A673 (cell line): ENCODE measurements at regions not wholly inside any gene's neighbourhood (a gene's known extent, or its start where the extent isn't known, plus 50 kb on each side); places are given as distances from the start of the nearest gene placed in this dataset.

Source experiments
- BruUV-seq: library from RNA; stranded (reverse); fragments of 400-500 nt; replicated peaks from 2 replicates; lab custom pipeline; 2021; lab: Mats Ljungman, UMichigan
- CTCF ChIA-PET: fragments of 300-600 bp; sonication (Branson Sonifier 250); formaldehyde crosslinking; loops from one replicate; lab custom pipeline; 2022; ENCODE audit warnings: antibody characterized with exemption; lab: Charles Lee
- POLR2A ChIA-PET: fragments of 300-600 bp; sonication (Branson Sonifier 250); formaldehyde crosslinking; loops from one replicate; lab custom pipeline; 2022; ENCODE audit warnings: antibody characterized with exemption; ENCODE audit not compliant: low non-redundant PET; lab: Charles Lee
- DNase-seq: peaks from one replicate; pipeline ENCODE4 v3.0.0-alpha.2; 2015; ENCODE audit warnings: low spot score
- H3K27ac ChIP-seq: fragments of 200-600 bp; sonication (generic); 2 replicates; pipeline ENCODE4 v1.5.1; 2016; ENCODE audit warnings: mixed run types, low read depth, mild to moderate bottlenecking, mixed read lengths, antibody characterized with exemption, low read length; ENCODE audit not compliant: poor library complexity, severe bottlenecking
- H3K27me3 ChIP-seq: fragments of 200-600 bp; sonication (generic); replicated peaks from 2 replicates; pipeline ENCODE4 v1.6.1; 2017; ENCODE audit warnings: mixed run types, low read depth, mild to moderate bottlenecking, mixed read lengths, antibody characterized with exemption, low read length; ENCODE audit not compliant: insufficient read depth, poor library complexity
- H3K36me3 ChIP-seq: fragments of 200-600 bp; sonication (generic); 2 replicates; pipeline ENCODE4 v1.6.1; 2016; ENCODE audit warnings: mixed run types, mild to moderate bottlenecking, mixed read lengths, antibody characterized with exemption, low read length; ENCODE audit not compliant: insufficient read depth, poor library complexity, severe bottlenecking
- H3K4me1 ChIP-seq: fragments of 200-600 bp; sonication (generic); 2 replicates; pipeline ENCODE4 v1.6.1; 2017; ENCODE audit warnings: mixed run types, mild to moderate bottlenecking, mixed read lengths, antibody characterized with exemption, low read length; ENCODE audit not compliant: insufficient read depth, poor library complexity, severe bottlenecking
- H3K4me3 ChIP-seq: fragments of 200-600 bp; sonication (generic); 2 replicates; pipeline ENCODE4 v1.5.1; 2016; ENCODE audit warnings: low read depth, mixed run types, mild to moderate bottlenecking, mixed read lengths, low read length; ENCODE audit not compliant: poor library complexity, severe bottlenecking
- H3K9me3 ChIP-seq: fragments of 200-600 bp; sonication (generic); 2 replicates; pipeline ENCODE4 v1.6.1; 2016; ENCODE audit warnings: mixed run types, low read depth, mild to moderate bottlenecking, mixed read lengths, antibody characterized with exemption, low read length; ENCODE audit not compliant: poor library complexity, severe bottlenecking
- EZH2 ChIP-seq: fragments of 200-600 bp; sonication (generic); IDR thresholded peaks from 2 replicates; pipeline ENCODE4 v1.6.1; 2017; ENCODE audit warnings: borderline replicate concordance, low read depth, mild to moderate bottlenecking, mixed read lengths, antibody characterized with exemption, low read length; ENCODE audit not compliant: poor library complexity, severe bottlenecking
- intact Hi-C: fragments of 100-400 bp; cut with micrococcal nuclease; formaldehyde crosslinking; loops from one replicate; pipeline ENCODE4 v1.10.0; 2022; ENCODE audit not compliant: unreplicated experiment
- TF ChIP-seq, protein P1 (sequence below): fragments of 300-800, 200-600 bp; sonication (generic); conservative IDR thresholded peaks from 2 replicates; pipeline ENCODE4 v1.5.1; 2017; ENCODE audit warnings: low read depth, mild to moderate bottlenecking, antibody characterized with exemption, low read length, moderate library complexity, mixed read lengths

DNA sequence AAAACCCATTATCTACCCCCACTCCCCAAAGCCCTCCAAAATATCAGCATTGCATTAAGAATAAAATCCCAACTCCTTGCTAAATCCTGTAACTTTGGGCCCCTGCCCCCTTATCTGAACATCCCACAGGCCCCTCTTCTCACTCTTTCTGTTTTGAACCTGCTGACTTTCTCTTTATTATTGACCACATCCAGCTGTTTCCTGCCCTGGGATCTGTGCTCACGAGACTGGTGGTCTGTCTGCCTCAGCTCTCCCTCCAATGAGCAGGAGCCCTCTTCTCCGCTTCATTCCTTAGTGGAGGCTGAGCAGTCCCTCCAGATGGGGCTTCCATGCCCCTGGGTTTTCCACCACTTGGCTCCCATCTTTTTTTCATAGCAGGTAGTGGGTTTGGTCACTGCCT lies 116.9 kb downstream of the ACKR3 start:
- Histone ChIP-seq H3K4me3 (no peak overlapping the region), H3K27ac (no peak overlapping the region), H3K36me3 (no peaks in the 10 kb centered on the region), H3K27me3 (no peaks in the 10 kb centered on the region), H3K4me1 (no peaks in the 10 kb centered on the region), H3K9me3 (no peaks in the 10 kb centered on the region)
- no peak for DNase-seq
- no TSS peak for BruUV-seq
- CTCF ChIA-PET, result no interaction called here
- no peak for TF ChIP-seq EZH2
- TF ChIP-seq, protein P1, sequence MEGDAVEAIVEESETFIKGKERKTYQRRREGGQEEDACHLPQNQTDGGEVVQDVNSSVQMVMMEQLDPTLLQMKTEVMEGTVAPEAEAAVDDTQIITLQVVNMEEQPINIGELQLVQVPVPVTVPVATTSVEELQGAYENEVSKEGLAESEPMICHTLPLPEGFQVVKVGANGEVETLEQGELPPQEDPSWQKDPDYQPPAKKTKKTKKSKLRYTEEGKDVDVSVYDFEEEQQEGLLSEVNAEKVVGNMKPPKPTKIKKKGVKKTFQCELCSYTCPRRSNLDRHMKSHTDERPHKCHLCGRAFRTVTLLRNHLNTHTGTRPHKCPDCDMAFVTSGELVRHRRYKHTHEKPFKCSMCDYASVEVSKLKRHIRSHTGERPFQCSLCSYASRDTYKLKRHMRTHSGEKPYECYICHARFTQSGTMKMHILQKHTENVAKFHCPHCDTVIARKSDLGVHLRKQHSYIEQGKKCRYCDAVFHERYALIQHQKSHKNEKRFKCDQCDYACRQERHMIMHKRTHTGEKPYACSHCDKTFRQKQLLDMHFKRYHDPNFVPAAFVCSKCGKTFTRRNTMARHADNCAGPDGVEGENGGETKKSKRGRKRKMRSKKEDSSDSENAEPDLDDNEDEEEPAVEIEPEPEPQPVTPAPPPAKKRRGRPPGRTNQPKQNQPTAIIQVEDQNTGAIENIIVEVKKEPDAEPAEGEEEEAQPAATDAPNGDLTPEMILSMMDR, result no peak
- POLR2A ChIA-PET, result no interaction called here
- intact Hi-C loops, result no loop called here

DNA sequence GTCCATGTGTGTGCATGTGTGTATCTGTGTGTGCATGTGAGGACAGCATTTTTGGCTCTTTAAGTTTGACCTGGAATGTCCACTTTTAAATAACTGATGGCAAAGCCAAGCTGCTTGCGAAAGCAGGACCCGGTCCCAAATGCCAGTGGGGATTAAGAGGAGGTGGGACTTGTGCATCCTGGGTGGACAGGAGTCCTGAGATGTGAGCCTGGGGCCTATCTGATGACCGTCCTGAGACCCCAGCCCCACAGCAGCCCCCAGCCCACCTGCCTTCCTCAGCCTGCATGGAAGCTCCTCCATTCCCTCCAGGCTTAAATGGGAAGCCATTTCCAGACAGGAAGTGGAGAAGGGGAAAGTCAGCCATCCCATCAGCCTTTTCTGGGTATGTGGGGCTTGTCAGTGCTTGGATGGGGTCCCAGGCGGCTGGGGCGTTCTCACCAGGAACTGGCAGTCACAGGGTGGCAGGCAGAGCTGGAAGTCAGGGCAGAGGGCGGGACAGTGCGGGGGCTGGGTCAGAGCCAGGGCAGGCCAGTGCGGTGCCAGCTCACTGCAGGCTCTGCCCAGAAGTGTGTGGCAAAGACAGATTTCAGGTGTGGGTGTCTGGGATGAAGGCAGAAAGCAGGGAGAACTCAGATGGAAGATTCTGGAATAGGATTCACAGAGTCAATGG lies 117.8 kb downstream of the ACKR3 start:
- ChIA-PET POLR2A (no interaction called here), CTCF (no interaction called here)
- intact Hi-C loops, result no loop called here

DNA sequence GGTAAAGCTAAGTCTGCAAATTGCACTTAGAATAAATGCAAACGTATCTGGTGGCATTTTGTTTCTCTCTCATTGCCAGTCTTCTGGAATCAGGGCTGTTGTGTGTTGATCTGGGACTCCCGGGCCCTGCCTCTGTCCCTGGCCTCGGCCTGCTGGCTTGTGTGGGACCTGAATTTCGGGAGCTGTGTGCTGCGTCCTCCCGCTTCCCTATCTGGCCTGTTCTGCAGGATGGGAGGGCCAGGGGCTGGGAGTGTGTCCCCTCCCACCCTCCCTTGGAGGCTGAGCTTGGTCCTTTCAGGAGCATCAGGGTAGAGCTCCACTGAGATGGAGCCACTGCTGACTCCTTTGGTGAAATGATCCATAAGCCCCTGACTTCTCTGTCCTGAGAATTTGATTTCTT lies 118.5 kb downstream of the ACKR3 start:
- H3K27ac ChIP-seq, result no peak overlapping the region
- H3K27me3 ChIP-seq, result no peaks in the 10 kb centered on the region
- ChIA-PET CTCF (no interaction called here), POLR2A (no interaction called here)
- no peak for DNase-seq
- H3K9me3 ChIP-seq, result no peaks in the 10 kb centered on the region
- H3K36me3 ChIP-seq, result no peaks in the 10 kb centered on the region
- TF ChIP-seq EZH2, result no peak
- TF ChIP-seq, protein P1, result no peak
- BruUV-seq, result no TSS peak
- no peak overlapping the region for H3K4me3 ChIP-seq
- H3K4me1 ChIP-seq, result no peaks in the 10 kb centered on the region
- intact Hi-C loops, result no loop called here

More for the DNA sequence above, 117.8 kb downstream of the ACKR3 start:
- no peaks in the 10 kb centered on the region for H3K36me3 ChIP-seq
- DNase-seq, result no peak
- no peak overlapping the region for H3K4me3 ChIP-seq
- no peak overlapping the region for H3K27ac ChIP-seq
- no peaks in the 10 kb centered on the region for H3K27me3 ChIP-seq
- no peaks in the 10 kb centered on the region for H3K9me3 ChIP-seq
- no TSS peak for BruUV-seq
- no peak for TF ChIP-seq EZH2
- TF ChIP-seq, protein P1, result no peak
- H3K4me1 ChIP-seq, result no peaks in the 10 kb centered on the region
